HCT116 (cell line): ENCODE measurements at regions not wholly inside any gene's neighbourhood (a gene's known extent, or its start where the extent isn't known, plus 50 kb on each side); places are given as distances from the start of the nearest gene placed in this dataset.

Source experiments
- ATAC-seq: fragments of 200-7000 bp; cut with Tn5 transposase; 2 replicates; pipeline ENCODE4 v1.9.1; 2020; ENCODE audit warnings: mild to moderate bottlenecking, moderate library complexity
- BruUV-seq: library from RNA; stranded (reverse); fragments of 400-500 nt; replicated peaks from 2 replicates; lab custom pipeline; 2021; lab: Mats Ljungman, UMichigan
- CTCF ChIA-PET: fragments of 300-600 bp; sonication (Branson Sonifier 250); formaldehyde crosslinking; loops from one replicate; lab custom pipeline; 2021; ENCODE audit warnings: antibody characterized with exemption; lab: Charles Lee
- POLR2A ChIA-PET: fragments of 300-600, 350-600 bp; sonication (Branson Sonifier 250); formaldehyde crosslinking; loops from one replicate; lab custom pipeline; 2021; ENCODE audit warnings: antibody characterized with exemption; lab: Charles Lee
- RAD21 ChIA-PET, 2 experiments: fragments of 300-600 bp; sonication (Branson Sonifier 250); formaldehyde crosslinking; loops; one replicate each; lab custom pipeline; 2023; ENCODE audit warnings: low total read pairs in 2 of 2; ENCODE audit not compliant: uncharacterized antibody in 2 of 2, unreplicated experiment in 2 of 2, low non-redundant PET in 1 of 2; lab: Charles Lee
- DNase-seq: peaks from one replicate; pipeline ENCODE4 v3.0.0-alpha.2; 2010; ENCODE audit warnings: low read depth, low spot score
- H2AFZ ChIP-seq: fragments of 200-600 bp; shearing (Covaris generic), sonication (generic); 2 replicates; pipeline ENCODE4 v1.6.1; 2017; ENCODE audit warnings: low read depth, mixed run types, mixed read lengths, antibody characterized with exemption, low read length; ENCODE audit not compliant: poor library complexity, severe bottlenecking
- H3K27ac ChIP-seq: 2 replicates; pipeline ENCODE4 v1.5.1; 2012; ENCODE audit warnings: low read depth, low read length
- H3K27me3 ChIP-seq: fragments of 200-600 bp; sonication (generic); 2 replicates; pipeline ENCODE4 v1.6.1; 2016; ENCODE audit warnings: mixed run types, low read length, mixed read lengths; ENCODE audit not compliant: insufficient read depth
- H3K36me3 ChIP-seq, 2 experiments: fragments of 200-500 bp in 1 of 2; fragments of 200-600 bp in 1 of 2; sonication (Bioruptor generic) in 1 of 2; sonication (generic) in 1 of 2; 2 replicates each; pipeline versions ENCODE4 v1.5.1 to v1.6.1; 2014 to 2016; ENCODE audit warnings: low read length in 2 of 2, inconsistent platforms in 1 of 2, mixed read lengths in 1 of 2, mixed run types in 1 of 2; ENCODE audit not compliant: insufficient read depth in 2 of 2, control insufficient read depth in 1 of 2
- H3K4me1 ChIP-seq, 2 experiments: fragments of 200-600 bp in 1 of 2; sonication (generic) in 1 of 2; 2 replicates each; pipeline versions ENCODE4 v1.5.1 to v1.6.1; 2012 to 2017; ENCODE audit warnings: low read length in 2 of 2, inconsistent platforms in 1 of 2, mild to moderate bottlenecking in 1 of 2, mixed read lengths in 1 of 2, mixed run types in 1 of 2, moderate library complexity in 1 of 2; ENCODE audit not compliant: insufficient read depth in 2 of 2, control insufficient read depth in 1 of 2
- H3K4me2 ChIP-seq: fragments of 200-600 bp; sonication (generic); 2 replicates; pipeline ENCODE4 v1.6.1; 2017; ENCODE audit warnings: mixed run types, low read length, mixed read lengths
- H3K4me3 ChIP-seq, 2 experiments: fragments of 200-600 bp in 1 of 2; sonication (generic) in 1 of 2; replicated peaks in 1 of 2; 2 replicates each; pipeline ENCODE4 v1.5.1; 2011 to 2016; ENCODE audit warnings: low read length in 2 of 2, control low read depth in 1 of 2, low read depth in 1 of 2, mild to moderate bottlenecking in 1 of 2, mixed read lengths in 1 of 2, mixed run types in 1 of 2
- H3K79me2 ChIP-seq: fragments of 200-600 bp; sonication (generic); 2 replicates; pipeline ENCODE4 v1.6.1; 2017; ENCODE audit warnings: mild to moderate bottlenecking, mixed run types, low read length, moderate library complexity, mixed read lengths; ENCODE audit not compliant: insufficient read depth
- H3K9ac ChIP-seq: fragments of 200-600 bp; sonication (generic); 2 replicates; pipeline ENCODE4 v1.6.1; 2016; ENCODE audit warnings: low read length, mixed read lengths
- H3K9me2 ChIP-seq: fragments of 200-600 bp; sonication (generic), shearing (Covaris generic); 2 replicates; pipeline ENCODE4 v1.6.1; 2017; ENCODE audit warnings: mixed run types, mild to moderate bottlenecking, moderate library complexity; ENCODE audit not compliant: insufficient read depth
- H3K9me3 ChIP-seq, 2 experiments: fragments of 200-500 bp in 1 of 2; fragments of 200-600 bp in 1 of 2; sonication (Bioruptor generic) in 1 of 2; sonication (generic) in 1 of 2; 2 replicates each; pipeline ENCODE4 v1.6.1; 2014 to 2017; ENCODE audit warnings: low read length in 2 of 2, mixed read lengths in 2 of 2, inconsistent platforms in 1 of 2, low read depth in 1 of 2, mild to moderate bottlenecking in 1 of 2, mixed run types in 1 of 2, moderate library complexity in 1 of 2; ENCODE audit not compliant: control insufficient read depth in 1 of 2, insufficient read depth in 1 of 2
- H4K20me1 ChIP-seq: fragments of 200-600 bp; sonication (generic), shearing (Covaris generic); 2 replicates; pipeline ENCODE4 v1.6.1; 2017; ENCODE audit warnings: mixed run types, mild to moderate bottlenecking, moderate library complexity; ENCODE audit not compliant: insufficient read depth
- ATF3 ChIP-seq: IDR thresholded peaks from 2 replicates; pipeline ENCODE4 v1.6.1; 2012
- CBX3 ChIP-seq: IDR thresholded peaks from 2 replicates; pipeline ENCODE4 v1.6.1; 2012; ENCODE audit warnings: low read depth
- CEBPB ChIP-seq: IDR thresholded peaks from 2 replicates; pipeline ENCODE4 v1.6.1; 2012; ENCODE audit warnings: low read depth
- POLR2A ChIP-seq: IDR thresholded peaks from 2 replicates; pipeline ENCODE4 v1.7.0; 2011; ENCODE audit warnings: borderline replicate concordance; ENCODE audit not compliant: insufficient read depth, insufficient read length; ENCODE audit errors: extremely low read depth
- POLR2AphosphoS5 ChIP-seq: IDR thresholded peaks from 2 replicates; pipeline ENCODE4 v1.6.1; 2011; ENCODE audit warnings: mild to moderate bottlenecking, low read depth, low read length, moderate library complexity
- RAD21 ChIP-seq: IDR thresholded peaks from 2 replicates; pipeline ENCODE4 v1.6.1; 2012; ENCODE audit warnings: low read depth, mild to moderate bottlenecking
- SP1 ChIP-seq: IDR thresholded peaks from 2 replicates; pipeline ENCODE4 v1.6.1; 2012; ENCODE audit warnings: low read depth
- SRF ChIP-seq: IDR thresholded peaks from 2 replicates; pipeline ENCODE4 v1.6.1; 2012; ENCODE audit warnings: low read depth
- ZBTB33 ChIP-seq: IDR thresholded peaks from 2 replicates; pipeline ENCODE4 v1.6.1; 2011; ENCODE audit warnings: mild to moderate bottlenecking, low read length, moderate library complexity; ENCODE audit not compliant: insufficient replicate concordance; ENCODE audit errors: extremely low read depth
- ZFX ChIP-seq: fragments of 450-650 bp; IDR thresholded peaks from 2 replicates; pipeline ENCODE4 v1.6.1; 2017
- ZNF274 ChIP-seq: fragments of 200-500 bp; sonication (Bioruptor generic); IDR thresholded peaks from 2 replicates; pipeline ENCODE4 v1.6.1; 2014; ENCODE audit warnings: mild to moderate bottlenecking, low read depth, low read length, inconsistent platforms
- intact Hi-C: fragments of 100-400 bp; cut with micrococcal nuclease; formaldehyde crosslinking; loops from 2 replicates; pipeline ENCODE4 v1.10.0; 2022
- TF ChIP-seq, protein P1 (sequence below): IDR thresholded peaks from 2 replicates; pipeline ENCODE4 v1.6.1; 2012; ENCODE audit warnings: low read depth

GRCh38 chr5:88937406-88937805, 54.4 kb upstream of the MEF2C start:
- no TSS peak for BruUV-seq
- H3K27me3 ChIP-seq = no peaks in the 10 kb centered on the region
- ChIA-PET CTCF (interaction anchor here (1.2 kb wide), 1 partner anchor 207 kb away, joined by 3 read pairs; no protein-coding TSS in a partner anchor), POLR2A (no interaction called here), RAD21 (no interaction called here)
- no peaks in the 10 kb centered on the region for H3K9me2 ChIP-seq
- H3K36me3 ChIP-seq = no peaks in the 10 kb centered on the region
- no peaks in the 10 kb centered on the region for H4K20me1 ChIP-seq
- no peak overlapping the region for H3K9ac ChIP-seq
- ATAC-seq = no peak
- H3K27ac ChIP-seq = no peak overlapping the region
- intact Hi-C loops = no loop called here
- no peak for DNase-seq
- no peak overlapping the region for H3K4me3 ChIP-seq
- no peaks in the 10 kb centered on the region for H3K4me1 ChIP-seq
- H3K4me2 ChIP-seq = no peak overlapping the region
- H3K9me3 ChIP-seq = no peaks in the 10 kb centered on the region
- TF ChIP-seq ZNF274 (no peak), ZFX (no peak), SP1 (no peak), SRF (no peak), ZBTB33 (no peak), ATF3 (no peak), CEBPB (no peak), POLR2A (no peak), CBX3 (no peak), RAD21 (no peak), POLR2AphosphoS5 (no peak)
- TF ChIP-seq, protein P1, sequence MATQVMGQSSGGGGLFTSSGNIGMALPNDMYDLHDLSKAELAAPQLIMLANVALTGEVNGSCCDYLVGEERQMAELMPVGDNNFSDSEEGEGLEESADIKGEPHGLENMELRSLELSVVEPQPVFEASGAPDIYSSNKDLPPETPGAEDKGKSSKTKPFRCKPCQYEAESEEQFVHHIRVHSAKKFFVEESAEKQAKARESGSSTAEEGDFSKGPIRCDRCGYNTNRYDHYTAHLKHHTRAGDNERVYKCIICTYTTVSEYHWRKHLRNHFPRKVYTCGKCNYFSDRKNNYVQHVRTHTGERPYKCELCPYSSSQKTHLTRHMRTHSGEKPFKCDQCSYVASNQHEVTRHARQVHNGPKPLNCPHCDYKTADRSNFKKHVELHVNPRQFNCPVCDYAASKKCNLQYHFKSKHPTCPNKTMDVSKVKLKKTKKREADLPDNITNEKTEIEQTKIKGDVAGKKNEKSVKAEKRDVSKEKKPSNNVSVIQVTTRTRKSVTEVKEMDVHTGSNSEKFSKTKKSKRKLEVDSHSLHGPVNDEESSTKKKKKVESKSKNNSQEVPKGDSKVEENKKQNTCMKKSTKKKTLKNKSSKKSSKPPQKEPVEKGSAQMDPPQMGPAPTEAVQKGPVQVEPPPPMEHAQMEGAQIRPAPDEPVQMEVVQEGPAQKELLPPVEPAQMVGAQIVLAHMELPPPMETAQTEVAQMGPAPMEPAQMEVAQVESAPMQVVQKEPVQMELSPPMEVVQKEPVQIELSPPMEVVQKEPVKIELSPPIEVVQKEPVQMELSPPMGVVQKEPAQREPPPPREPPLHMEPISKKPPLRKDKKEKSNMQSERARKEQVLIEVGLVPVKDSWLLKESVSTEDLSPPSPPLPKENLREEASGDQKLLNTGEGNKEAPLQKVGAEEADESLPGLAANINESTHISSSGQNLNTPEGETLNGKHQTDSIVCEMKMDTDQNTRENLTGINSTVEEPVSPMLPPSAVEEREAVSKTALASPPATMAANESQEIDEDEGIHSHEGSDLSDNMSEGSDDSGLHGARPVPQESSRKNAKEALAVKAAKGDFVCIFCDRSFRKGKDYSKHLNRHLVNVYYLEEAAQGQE = no peak
- TF ChIP-seq, all 23 proteins: peak for 0
- H3K79me2 ChIP-seq = no peaks in the 10 kb centered on the region
- H2AFZ ChIP-seq = no peak overlapping the region
